HG02870 (cell line): ENCODE measurements at regions not wholly inside any gene's neighbourhood (a gene's known extent, or its start where the extent isn't known, plus 50 kb on each side); places are given as distances from the start of the nearest gene placed in this dataset.
"Not testable (repeated sequence)": the region's sequence is repeated elsewhere in the genome, so short reads cannot be mapped to it uniquely, and the experiment has no call there.

Source experiments
- ATAC-seq: cut with Tn5 transposase; IDR thresholded peaks from one replicate; pipeline ENCODE4 v1.9.1; 2021; ENCODE audit warnings: mild to moderate bottlenecking, moderate library complexity; ENCODE audit not compliant: unreplicated experiment

GRCh38 chr2:147331790-147332419, 512.9 kb upstream of the ACVR2A start:
- peak; percentile 45 for ATAC-seq

GRCh38 chr2:147330925-147331324, 513.9 kb upstream of the ACVR2A start:
- no peak for ATAC-seq

- ATAC-seq: peak; percentile 73
Observed at GRCh38 chr2:147327613-147328012, 517.2 kb upstream of the ACVR2A start.

GRCh38 chr2:147325990-147326389, 518.8 kb upstream of the ACVR2A start:
- no peak for ATAC-seq

- no peak for ATAC-seq
Observed at GRCh38 chr2:147320146-147320545, 524.7 kb upstream of the ACVR2A start.

- ATAC-seq: no peak
Observed at GRCh38 chr2:147311058-147311430, 533.8 kb upstream of the ACVR2A start.

- ATAC-seq: no peak
Observed at GRCh38 chr2:147310335-147311057, 534.3 kb upstream of the ACVR2A start.

GRCh38 chr2:147297820-147298219, 547.0 kb upstream of the ACVR2A start:
- peak; percentile 97 for ATAC-seq

GRCh38 chr2:147294825-147295392, 549.9 kb upstream of the ACVR2A start:
- no peak for ATAC-seq

GRCh38 chr2:147293991-147294824, 550.6 kb upstream of the ACVR2A start:
- ATAC-seq: no peak

GRCh38 chr2:147288131-147288530, 556.7 kb upstream of the ACVR2A start:
- no peak for ATAC-seq

GRCh38 chr2:147275943-147276342, 568.9 kb upstream of the ACVR2A start:
- ATAC-seq: no peak

GRCh38 chr2:147273628-147274027, 571.2 kb upstream of the ACVR2A start:
- no peak for ATAC-seq

- no peak for ATAC-seq
Observed at GRCh38 chr2:147273106-147273505, 571.7 kb upstream of the ACVR2A start.

GRCh38 chr2:147269581-147269980, 575.2 kb upstream of the ACVR2A start:
- not testable (repeated sequence) for ATAC-seq

GRCh38 chr2:147260241-147260640, 584.6 kb upstream of the ACVR2A start:
- no peak for ATAC-seq

GRCh38 chr2:147255812-147256211, 589.0 kb upstream of the ACVR2A start:
- ATAC-seq: no peak

GRCh38 chr2:147250652-147251356, 594.0 kb upstream of the ACVR2A start:
- ATAC-seq: no peak

- peak; percentile 39 for ATAC-seq
Observed at GRCh38 chr2:147247749-147248148, 597.1 kb upstream of the ACVR2A start.

- ATAC-seq: no peak
Observed at GRCh38 chr2:147242445-147242844, 602.4 kb upstream of the ACVR2A start.

- no peak for ATAC-seq
Observed at GRCh38 chr2:147236601-147237000, 608.2 kb upstream of the ACVR2A start.
